T-helper 1 cell (primary cell): ENCODE measurements at regions not wholly inside any gene's neighbourhood (a gene's known extent, or its start where the extent isn't known, plus 50 kb on each side); places are given as distances from the start of the nearest gene placed in this dataset.
"Not testable (repeated sequence)": the region's sequence is repeated elsewhere in the genome, so short reads cannot be mapped to it uniquely, and the experiment has no call there.

Experiments used
- DNase-seq, 5 donors: peaks; one replicate each; pipeline ENCODE4 v3.0.0-alpha.2; 2012 to 2020

DNA sequence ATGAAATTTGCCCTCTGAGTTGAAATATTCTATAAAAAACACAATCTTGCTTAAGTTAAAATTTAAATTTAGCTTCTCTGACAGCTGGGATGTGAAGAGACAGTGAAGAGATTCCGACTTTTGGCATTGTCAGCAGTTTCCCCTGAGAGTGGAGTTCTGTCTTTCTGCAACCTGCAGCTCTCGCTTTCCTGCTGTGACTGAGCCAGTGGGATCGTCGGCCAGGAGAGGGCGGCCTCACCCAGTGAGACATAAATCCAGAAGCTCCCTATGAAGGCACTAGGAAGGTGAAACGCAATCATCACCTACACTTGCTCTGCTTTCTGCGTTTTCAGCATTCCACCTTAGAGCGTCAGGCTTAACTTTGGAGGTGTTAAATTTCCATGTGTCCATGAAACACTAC lies 75.4 kb upstream of the HNMT start:
- no peak for DNase-seq

DNA sequence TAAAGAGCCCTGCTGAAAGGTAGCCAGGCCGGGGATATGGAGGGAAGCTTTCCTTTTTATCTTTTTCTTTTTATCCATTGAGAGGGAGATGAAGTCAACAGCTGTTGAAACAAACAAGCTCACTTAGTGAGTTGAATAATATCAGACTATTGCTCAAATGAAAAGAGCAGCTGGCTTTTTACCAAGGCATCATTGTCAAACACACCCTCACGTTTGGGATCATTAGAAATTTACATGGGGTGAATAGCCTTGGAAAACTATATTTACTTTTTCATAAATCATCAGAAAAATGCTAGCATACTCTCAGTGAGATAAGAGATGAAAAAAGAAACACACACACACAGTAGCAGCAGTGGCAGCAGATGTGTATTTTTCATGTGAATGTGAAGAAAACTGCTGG lies 71.5 kb upstream of the HNMT start:
- no peak for DNase-seq

- DNase-seq = no peak
These were observed 71.1 kb upstream of the HNMT start for GRCh38 chr2:137893145-137893544.

GRCh38 chr2:137896467-137896866 lies 67.8 kb upstream of the HNMT start:
- no peak for DNase-seq

- DNase-seq = no peak
These were observed 67.2 kb upstream of the HNMT start for GRCh38 chr2:137897082-137897481.

- DNase-seq = no peak
These were observed 63.7 kb upstream of the HNMT start for GRCh38 chr2:137900421-137901141.

DNA sequence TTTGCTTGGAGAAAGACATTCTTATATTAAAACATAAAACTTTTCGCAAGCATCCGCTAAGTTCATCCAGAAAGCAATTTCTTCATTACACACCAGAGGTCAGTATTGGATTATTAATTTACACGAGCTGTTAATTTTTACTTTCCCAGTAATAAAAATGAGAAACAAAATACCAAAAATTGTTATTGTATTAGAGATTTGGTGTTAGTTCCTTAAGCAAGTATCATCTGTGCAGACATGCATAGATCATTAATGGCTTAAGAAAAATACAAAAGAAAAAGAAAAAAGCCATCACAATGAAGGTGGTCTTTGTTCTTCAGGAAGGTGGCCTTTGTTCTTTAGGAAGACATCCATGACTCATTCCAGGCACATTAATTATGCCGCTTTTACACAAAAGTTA lies 53.6 kb upstream of the HNMT start:
- DNase-seq = no peak

DNA sequence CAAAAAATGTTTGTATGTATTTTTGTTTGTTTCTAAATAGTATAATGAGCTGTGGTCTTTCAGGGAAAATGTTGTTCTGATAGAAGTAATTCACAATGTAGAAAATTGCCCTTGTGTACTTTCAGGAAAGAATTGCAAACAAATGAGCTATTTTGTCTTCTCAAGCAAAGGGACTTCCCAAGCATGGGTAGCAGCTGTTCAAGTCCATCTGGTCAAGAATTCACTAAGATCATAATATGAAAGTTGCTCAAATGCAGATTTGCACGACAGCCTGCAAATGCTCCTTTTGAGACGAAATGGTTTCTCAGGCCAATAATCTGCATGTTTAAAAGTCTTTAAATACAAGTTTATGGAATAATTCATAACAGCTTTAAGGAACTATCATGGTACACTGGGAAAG lies 51.9 kb upstream of the HNMT start:
- DNase-seq = no peak

DNA sequence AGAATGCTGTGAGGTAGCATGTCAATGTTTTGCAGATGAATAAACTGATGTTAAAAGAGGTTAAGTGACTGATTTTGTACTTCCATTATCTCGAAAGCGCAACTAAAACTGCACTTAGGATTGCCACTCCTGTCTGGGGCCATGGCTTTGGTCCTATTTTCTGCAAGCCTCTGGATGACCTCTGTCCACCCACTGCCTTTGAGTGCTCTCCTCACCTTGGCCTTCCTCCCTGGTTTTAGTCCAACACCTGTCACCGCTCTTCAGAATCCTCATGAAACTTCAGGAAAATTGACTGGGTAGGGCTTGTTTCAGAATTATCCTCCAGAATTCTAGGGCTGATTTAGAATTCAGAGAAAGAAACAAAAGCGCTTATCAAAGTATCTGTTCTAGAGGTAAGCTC lies 51.1 kb upstream of the HNMT start:
- no peak for DNase-seq

DNA sequence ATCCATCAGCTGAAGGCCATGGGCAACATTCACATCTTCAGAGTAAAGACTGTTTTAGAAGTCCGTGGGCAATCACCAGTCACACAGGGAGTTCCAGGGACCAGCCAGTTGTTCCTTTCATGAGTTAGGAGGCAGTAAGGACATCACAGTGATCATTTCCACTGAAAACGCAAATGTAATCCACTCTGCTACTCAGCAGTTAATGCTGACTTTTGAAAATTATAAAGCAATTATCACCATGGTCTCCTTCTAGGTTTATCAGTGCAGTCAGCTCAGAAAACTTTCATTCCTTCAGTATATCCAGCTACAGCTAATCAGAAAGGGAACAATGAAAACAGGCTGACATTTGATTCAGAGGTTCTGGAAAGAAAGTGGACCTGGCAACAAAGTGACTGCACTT lies 50.6 kb upstream of the HNMT start:
- not testable (repeated sequence) for DNase-seq
